Activated T-cell treated with anti-CD3 and anti-CD28 coated beads for 4 hours (primary cell): ENCODE measurements at regions not wholly inside any gene's neighbourhood (a gene's known extent, or its start where the extent isn't known, plus 50 kb on each side); places are given as distances from the start of the nearest gene placed in this dataset.

ENCODE experiments used
- DNase-seq: peaks from one replicate; pipeline ENCODE4 v3.0.0-alpha.2; 2020

DNA sequence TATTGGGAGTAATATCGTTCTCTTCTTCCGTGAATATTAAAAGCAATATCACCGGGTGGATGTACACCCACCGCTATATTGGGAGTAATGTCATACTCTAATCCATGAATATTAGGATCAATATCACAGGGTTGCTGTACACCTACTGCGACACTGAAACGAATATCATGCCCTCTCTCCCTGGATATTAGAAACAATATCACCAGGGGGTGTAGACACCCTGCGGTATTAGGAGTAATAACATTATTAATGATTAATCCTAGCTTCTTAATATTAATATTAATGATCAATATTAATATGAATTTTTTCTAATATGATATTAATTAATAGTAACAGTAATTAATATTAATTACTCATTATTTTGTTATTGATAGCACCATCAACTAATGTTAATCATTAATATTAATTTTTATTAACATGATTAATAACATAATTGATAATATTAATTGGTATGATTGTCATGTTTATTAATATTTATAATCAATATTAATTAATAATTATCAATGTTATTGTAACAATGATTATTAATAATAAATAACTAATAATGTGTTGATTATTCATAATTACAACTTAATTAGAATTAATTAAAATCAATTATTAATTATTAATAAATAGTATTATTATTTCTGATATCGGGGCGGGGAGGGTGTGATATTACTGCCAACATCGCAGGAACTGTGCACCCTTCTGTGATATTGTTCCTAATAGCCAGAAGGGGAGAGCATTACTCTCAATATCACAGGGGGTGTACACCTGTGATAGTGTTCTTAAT is 121.3 kb upstream of the C1GALT1 start:
- no peak for DNase-seq

DNA sequence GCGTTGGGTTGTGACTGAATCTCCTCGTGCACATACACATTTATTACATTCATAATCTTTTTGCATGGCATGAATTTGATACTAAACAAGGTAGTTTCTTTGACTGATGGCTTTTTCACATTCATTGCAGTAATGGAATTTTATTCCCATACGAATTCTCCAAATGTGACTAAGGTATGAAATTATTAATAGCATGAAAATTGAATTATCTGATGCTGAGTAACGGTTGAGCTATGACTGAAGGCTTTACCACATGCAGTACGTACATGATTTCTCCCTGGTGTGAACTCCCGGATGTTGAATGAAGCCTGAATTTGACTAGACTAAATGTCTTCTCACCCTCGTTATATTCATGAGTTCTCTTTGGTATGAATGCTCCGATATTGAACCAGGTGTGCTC is 104.4 kb upstream of the C1GALT1 start:
- DNase-seq: no peak

DNA sequence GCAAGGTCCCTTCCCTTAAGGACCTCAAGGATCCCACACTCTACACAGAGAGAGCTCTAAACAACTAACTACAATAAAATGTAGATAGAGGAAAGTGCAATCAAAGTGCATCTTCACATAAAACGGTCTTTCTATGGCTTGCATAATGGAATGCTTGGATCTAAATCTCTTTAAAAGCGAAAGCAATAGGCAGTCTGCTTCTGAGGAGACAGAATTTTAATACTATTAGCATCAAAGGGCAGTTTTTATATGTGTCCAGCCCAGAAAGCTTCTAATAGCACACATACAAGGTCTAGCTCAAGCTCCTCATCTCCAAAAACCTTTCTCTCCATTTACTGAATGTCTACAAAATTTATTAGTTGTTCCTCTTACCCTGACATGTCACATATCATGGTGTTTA is 101.5 kb upstream of the C1GALT1 start:
- DNase-seq: no peak

DNA sequence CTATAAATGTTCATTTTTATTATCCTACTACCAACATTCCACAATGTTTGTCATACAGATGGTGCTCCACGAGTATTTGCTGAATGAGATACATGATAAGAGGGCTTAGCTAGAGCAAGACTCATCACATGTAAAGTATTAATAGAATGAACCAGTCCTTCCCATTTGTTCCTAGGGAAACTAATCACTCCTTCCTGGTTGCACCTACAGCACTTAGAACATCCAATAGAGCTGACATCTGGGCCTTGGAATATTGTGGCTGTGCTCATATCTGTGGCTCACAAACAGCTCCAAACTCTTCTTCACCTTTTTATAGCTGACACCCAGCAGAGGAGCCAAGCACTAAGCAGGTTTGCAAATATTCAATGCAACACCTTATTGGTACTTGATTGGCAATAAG is 91.9 kb upstream of the C1GALT1 start:
- no peak for DNase-seq

DNA sequence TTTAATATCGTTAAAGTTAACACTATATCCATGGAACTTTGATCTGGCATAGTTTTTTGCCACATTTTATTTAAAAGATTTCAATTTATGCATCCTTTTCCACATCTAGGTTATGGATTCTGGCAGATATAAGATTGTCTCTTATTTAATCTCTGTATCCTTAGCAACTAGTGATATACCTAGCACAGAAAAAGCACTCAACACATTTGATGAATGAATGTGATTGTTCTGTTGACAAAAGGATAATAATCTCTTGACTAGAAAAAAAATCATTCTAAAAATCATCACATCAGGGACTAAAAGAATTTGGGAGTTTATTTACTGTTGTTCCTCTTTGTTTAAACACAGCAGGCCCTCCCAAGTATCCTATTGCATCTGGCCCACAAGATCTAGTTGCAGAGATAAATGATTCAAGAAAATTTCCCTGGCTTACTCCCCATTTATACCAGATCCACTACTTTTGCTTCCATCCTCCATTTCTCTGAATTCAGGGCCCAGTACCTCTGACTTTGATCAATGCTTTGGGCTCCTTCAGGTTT is 84.0 kb upstream of the C1GALT1 start:
- no peak for DNase-seq

DNA sequence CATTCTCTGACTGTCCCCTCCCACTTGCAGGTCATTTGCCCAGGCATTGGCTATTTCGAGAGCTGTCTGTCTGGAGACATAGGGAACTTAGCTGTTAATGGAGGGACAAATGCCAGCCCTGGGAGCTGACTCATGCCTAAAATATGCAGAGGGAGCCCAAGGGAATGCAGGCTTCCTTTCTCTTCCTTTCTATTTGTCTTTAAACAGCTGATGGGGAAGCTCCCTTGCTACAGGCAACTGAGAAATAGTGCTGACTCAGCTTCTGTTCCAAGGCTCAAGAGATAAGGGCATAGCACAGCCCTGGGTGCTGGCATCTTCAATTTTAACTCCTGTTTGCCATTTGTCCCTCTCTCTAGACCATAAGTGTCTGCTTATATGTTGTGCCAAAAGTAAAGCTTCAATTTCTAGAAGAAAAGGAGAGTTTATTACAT is 82.7 kb upstream of the C1GALT1 start:
- no peak for DNase-seq

DNA sequence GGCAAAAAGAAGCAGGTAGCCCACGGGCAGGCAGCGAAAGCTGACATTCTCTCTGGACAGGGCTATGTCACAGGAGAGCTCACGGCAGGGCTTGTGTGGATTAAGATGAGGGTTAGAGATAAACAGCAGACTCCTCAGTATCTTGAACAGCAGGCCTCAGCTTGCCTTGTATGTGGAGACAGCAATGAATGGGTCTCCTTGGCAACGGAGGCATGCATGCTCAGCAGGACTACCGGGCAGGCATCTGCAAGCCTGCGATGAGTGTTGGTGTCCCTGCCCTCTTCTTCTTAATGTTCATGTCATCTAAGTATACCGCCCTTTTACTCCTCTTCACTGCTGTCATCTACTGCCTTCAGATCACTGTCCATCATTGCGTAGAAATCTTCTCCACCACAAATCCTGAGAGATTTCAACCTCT is 81.9 kb upstream of the C1GALT1 start:
- DNase-seq: no peak

DNA sequence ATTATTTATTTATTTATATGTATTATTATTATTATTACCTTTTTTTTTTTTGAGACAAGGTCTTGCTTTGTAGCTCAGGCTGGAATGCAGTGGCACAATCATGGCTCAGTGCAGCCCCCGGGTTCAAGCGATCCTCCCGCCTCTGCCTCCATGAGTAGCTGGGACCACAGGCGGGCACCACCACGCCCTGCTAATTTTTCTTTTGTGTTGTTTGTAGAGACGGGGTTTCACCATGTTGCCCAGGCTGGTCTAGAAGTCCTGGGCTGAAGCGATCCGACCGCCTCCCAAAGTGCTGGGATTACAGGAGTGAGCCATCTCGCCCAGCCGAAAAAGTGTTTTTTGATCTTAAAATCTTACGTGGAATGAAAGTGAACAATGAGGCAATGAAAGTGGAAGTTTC is 79.4 kb upstream of the C1GALT1 start:
- DNase-seq: no peak

DNA sequence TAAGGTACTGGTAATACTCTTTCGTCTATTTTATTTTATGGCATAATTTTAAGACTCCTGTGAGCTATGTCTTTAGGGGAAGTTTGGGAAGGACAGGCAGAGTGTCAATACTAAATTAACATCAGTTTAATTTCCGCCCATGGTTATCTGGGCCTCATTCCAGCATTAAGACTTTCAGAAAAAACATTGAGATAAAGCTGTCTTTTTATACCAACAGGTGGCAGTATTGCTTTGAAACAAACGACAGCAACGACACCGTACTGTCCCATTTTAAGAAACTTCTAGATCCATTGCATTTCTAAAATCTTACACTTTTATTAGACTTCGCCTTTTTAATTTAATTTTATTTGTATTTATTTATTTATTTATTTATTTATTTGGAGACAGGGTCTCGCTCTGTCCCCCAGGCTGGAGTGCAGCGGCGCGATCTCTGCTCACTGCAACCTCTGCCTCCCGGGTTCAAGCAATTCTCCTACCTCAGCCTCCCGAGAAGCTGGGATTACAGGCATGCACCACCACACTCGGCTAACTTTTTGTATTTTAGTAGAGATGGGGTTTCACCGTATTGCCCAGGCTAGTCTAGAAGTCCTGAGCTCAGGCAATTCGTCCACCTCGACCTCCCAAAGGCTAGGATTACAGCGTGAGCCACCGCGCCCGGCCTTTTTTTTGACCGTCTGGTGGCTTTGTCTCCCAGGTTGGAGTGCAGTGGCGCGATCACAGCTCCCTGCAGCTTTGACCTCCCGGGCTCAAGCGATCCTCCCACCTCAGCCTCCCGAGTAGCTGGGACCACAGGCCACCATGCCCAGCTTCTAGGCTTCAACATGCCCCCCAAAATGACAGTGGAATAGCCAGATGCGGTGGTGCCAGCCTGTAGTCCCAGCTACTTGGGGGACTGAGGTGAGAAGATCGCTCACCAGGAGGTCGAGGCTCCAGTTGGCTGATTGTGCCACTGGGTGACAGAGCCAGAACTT is 78.7 kb upstream of the C1GALT1 start:
- DNase-seq: no peak

DNA sequence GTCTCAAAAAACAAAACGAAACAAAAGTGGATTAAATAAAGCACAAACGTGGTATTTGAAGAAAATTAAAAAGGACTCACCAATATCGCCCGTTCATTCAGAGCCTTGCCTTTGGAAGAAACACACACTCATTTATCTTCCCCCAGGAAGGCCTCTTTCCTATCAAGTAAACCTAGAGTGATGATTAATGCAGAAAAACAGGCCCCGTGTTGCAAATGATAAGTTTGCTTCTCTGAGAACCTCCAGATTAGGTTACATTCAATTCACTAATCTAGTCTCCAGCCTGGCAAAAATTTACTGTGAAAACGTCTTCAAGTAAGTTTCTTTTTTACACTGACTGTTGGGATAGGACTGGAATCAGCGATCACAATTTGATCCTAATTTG is 78.0 kb upstream of the C1GALT1 start:
- no peak for DNase-seq

DNA sequence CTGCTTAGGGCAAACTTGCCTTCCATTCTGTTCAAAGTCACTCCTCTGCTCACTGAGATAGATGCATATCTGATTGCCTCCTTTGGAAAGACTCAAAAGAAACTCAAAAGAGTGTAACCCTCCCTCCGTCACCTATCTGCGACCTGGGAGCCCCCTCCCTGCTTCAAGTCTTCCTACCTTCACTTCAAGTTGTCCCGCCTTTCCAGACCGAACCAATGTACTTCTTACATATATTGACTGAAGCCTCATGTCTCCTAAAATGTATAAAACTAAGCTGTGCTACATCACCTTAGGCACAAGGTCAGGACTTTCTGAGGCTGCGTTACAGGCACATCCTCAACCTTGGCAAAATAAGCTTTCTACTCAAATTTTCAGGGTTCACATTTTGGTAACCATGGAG is 77.4 kb upstream of the C1GALT1 start:
- DNase-seq: no peak

DNA sequence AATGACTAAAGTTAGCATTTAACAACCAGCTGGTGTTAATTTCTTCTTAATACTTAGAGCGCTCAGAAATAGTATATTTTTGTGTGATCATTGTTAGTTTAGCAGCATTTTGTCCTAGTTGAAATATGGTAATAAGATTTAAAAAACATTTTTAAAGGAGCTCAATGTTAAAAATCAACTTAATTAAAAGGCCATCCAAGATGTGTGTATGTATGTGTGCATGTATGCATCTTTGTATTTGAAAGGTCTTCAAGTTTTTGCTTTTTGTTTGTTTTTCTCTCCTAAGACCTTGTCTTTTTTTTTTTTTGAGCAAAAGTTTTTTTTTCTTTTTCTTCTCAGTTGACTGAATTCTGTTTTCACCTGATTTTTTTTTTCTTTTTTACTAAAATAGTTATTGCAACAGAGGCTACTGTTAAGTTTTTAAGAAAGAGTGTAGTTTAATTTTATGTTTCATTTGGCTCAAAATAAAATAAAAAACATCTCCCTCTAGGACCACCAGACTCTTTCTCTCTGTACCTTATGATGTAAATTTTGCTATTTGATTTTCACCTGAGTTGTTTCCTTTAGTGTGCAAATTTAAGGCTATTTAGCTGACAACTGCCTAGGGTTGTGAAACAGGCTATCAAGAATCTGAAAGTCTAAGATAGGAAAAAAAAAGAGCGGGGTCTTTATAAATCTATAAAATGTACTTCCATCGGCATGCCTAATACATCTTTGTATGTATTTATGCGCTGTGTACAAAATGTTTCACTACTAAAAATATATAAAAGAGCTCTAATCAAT is 76.4 kb upstream of the C1GALT1 start:
- no peak for DNase-seq

DNA sequence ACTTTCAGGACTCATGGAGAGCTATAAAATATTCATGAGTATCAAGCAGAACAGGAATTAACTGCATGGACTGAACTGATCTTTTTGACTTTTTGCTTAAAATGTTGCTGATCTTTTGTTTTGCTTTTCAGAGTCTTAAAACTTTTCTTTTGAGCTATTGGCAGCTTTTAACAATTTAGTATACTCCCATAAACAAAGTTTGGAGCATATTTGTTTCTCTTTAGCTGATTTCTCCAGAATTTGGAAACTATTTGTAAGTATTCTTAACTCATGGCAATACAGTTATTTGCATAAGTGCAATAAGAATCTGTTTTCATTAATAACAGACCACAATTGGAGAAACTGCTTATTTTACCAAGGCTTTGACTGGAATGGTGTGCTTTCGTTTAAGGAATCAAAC is 73.4 kb upstream of the C1GALT1 start:
- no peak for DNase-seq

DNA sequence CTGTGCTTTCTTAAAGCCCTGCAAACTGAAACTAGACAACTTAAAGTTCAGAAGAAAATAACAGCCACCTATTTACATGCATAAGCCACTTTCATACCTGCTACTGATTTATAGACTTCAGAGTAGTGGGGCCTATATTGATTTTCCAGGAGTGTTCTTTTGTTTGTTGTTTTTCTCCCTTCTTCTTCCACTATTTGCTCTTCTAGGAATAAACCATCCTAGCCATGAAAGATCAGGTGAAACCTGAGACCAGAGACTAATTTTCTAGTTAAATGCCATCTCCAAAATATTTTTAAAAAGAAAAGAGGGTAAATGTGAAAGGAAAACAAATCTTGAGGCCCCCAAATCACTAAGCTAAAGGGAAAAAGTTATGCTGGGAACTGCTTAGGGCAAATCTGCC is 72.4 kb upstream of the C1GALT1 start:
- DNase-seq: no peak

DNA sequence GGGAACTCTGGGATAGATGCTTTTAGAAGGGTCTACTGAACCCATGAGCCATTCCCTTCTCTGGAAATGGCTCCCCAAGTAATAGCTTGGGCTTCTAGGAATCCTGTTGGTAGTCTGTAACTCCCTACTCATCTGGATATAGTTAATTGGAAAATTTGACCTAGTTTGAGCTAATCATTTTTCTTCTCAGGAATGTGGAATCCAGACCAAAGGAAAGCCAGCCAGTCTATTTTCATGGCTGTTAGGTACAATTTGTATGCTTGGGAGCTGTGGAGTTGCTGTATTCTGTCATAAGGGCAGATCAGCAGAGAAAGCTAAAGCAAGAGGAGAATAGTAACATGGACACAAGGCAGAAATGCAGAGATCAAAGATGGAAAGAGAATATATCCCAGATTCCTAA is 71.6 kb upstream of the C1GALT1 start:
- no peak for DNase-seq

DNA sequence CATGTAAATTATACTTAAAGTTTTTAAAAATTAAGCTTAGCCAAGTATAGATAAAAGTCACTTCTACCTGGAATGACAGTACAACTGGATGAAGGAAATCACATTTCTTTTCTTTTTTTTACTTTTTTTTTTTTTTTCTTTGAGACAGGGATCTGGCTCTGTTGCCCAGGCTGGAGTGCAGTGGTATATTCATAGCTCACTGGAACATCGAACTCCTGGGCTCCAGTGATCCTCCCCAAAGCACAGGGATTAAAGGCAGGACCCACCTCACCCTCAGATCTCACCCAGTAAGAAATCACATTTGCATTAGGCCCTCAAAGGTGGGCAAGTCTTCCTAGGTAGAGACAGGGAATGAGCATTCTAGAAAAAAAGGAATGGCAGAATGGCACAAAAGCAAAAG is 69.5 kb upstream of the C1GALT1 start:
- no peak for DNase-seq

DNA sequence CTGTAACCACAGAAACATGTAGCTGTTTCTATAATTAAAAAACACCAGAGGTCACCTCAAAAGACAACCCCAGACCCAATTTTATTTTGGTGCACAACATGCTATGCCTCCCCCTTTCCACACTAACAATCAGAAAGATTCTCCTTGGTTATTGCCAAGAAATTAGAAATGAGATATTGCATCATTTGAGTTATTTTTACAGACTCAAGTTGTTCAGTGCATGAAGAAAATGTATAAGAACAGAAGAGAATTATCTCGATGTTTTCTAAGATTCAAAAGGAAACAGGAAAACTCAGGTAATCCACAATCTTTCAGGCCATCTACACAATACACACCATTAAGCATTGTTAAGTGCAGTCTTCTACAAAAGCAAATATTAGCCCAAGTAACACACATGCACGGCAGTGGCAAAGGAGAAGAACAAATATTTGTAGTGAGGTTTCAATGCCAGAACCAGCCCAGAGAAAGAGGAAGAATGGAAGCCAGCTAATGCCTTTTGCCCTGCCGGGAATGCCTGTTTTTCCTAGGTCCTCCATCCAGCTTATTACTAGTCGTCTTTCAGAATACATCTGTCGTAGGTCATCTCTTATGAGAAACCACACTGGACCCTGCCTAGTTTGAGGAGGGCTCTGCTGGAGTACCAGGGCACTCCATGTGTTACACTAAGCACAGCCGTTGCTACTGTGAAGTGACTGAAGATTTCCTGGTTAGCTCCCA is 67.6 kb upstream of the C1GALT1 start:
- DNase-seq: no peak

DNA sequence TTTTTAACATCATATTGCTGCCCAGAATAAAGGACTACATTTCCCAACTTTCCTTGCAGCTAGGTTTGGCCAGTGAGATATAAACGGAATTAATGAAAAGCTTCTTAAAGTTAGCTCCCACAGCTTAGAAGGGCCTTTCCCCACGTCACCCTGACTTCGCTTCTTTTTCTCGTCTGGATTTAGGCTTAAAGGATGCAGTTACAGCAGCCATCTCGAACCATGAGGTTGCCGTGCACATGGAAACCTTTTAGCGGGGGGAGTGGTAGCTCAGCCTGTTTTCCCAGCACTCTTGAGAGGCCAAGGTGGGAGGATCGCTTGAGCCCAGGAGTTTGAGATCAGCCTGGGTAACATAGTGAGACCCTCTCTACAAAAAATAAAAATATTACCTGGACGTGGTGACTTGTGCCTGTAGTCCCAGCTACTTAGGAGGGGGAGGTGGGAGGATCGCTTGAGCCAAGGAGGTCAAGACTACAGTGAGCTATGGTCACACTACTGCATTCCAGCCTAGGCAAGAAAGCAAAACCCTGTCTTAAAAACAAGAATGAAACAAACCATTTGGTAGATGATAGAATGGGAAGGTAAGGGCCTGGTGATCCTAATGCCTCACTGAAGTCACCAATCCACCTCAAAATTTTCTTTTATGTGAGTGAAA is 64.3 kb upstream of the C1GALT1 start:
- DNase-seq: no peak

DNA sequence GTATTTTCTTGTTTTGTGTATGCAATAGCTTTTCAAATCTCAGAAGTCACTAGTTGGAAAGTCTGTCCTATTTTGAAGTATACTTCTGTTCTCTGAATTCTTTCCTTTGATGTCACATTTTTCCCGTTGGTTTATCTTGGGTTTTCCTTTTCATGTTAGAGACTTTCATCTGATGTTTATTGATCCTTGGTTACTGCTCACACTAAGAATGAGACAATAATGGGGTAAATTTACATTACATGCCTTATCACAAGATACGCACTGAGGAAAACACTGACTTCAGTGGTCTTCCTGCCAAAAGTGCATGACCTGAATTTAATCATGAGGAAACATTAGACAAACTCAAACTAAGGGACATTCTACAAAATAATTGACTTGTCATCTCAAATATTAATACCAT is 63.5 kb upstream of the C1GALT1 start:
- DNase-seq: no peak

DNA sequence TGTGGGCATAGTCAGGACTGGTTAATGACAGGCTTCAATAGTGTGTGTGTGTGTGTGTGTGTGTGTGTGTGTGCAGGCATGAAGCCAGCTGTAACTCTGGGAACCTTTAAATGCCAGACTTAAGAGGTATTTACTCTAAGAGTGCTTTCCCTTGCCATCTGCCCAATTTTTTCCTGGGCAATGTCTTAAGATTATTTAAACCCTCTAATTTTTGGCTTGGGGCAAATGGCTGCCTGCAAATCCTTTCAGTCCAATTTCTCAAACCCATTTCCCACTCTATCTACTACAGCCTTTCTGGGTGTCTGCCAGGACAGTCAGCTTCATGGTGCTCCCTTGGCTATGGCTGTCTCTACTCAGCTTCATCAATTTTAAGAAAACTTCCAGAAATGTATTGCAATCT is 62.6 kb upstream of the C1GALT1 start:
- DNase-seq: no peak

DNA sequence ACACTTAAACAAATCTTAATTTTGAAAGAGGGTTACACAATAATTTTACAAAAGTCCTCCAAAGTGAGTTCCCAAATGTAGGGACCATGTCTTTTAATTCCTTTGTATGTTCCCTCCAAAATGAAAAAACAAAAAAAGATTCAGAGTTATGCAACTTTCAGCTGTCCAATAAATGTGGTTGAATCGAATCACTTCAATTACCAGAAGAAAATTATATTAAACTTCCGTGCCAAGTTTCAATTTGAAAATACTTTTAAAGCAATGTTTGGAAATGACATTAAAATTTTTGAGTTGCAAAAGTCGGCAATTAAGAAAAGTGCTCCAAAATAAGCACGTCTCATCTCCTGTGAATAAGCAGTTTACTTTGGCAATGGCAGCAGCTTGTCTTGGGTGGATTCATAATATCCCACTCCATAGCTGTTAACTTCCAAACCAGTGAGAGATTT is 60.3 kb upstream of the C1GALT1 start:
- no peak for DNase-seq
